ENCODE measurements at regions not wholly inside any gene's neighbourhood (a gene's known extent, or its start where the extent isn't known, plus 50 kb on each side); places are given as distances from the start of the nearest gene placed in this dataset.

GRCh38 chr3:193857996-193858395 lies 265.0 kb downstream of the OPA1 start:
- TF ChIP-seq CTCF (IDR thresholded peaks at IDR 0.05) (no peak), POLR2AphosphoS5 (IDR thresholded peaks at IDR 0.05) (peak in 1 of 3 donors; percentile 33), POLR2A (IDR thresholded peaks at IDR 0.05) (no peak)

Measured in stomach (tissue), 4 donors.